ENCODE measurements at regions not wholly inside any gene's neighbourhood (a gene's known extent, or its start where the extent isn't known, plus 50 kb on each side); places are given as distances from the start of the nearest gene placed in this dataset.

DNA sequence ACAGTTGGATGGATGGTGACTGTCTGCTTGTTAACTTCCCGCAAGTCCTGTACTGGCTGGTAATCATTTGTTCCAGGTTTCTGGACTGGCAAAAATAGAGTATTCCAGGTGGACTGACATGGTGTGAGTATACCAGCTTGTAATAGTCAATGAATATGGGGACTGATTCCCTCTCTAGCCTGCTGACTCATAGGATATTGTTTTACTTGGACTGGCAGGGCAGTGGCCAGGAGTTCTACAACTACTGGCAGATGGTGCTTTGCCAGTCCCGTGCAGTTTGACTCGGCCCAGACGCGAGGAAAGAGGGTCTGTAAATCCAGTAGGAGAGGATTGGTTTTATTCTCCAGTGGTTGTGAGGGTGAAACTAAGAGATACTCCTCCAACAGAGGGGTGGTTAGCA lies 78.0 kb downstream of the PRR15 start:
- no peak for TF ChIP-seq CTCF (IDR thresholded peaks at IDR 0.05; ENCODE audit: low read depth, low read length)
- no peak for TF ChIP-seq POLR2A (IDR thresholded peaks at IDR 0.05; ENCODE audit: extremely low read depth, insufficient read length)
- TF ChIP-seq MYC (IDR thresholded peaks at IDR 0.05; ENCODE audit: low read depth, low read length): no peak
- TF ChIP-seq MAX (IDR thresholded peaks at IDR 0.05; ENCODE audit: low read depth, low read length): no peak
